Liver (tissue), 8 donors: ENCODE measurements at regions not wholly inside any gene's neighbourhood (a gene's known extent, or its start where the extent isn't known, plus 50 kb on each side); places are given as distances from the start of the nearest gene placed in this dataset.

ENCODE experiments used
- DNase-seq: peaks from one replicate; pipeline ENCODE4 v3.0.0-alpha.2; 2017; ENCODE audit warnings: low spot score
- H3K27ac ChIP-seq, 2 donors: one replicate each; pipeline ENCODE4 v1.7.0; 2013; ENCODE audit warnings: inconsistent platforms in 2 of 2, low read length in 2 of 2, control low read depth in 1 of 2, low read depth in 1 of 2, mild to moderate bottlenecking in 1 of 2
- H3K27me3 ChIP-seq, 4 donors: one replicate each; pipeline versions ENCODE4 v1.6.1 to v1.7.0; 2013; ENCODE audit warnings: low read length in 3 of 4, inconsistent platforms in 1 of 4, mild to moderate bottlenecking in 1 of 4, moderate library complexity in 1 of 4; ENCODE audit not compliant: control insufficient read depth in 4 of 4, insufficient read depth in 4 of 4
- H3K36me3 ChIP-seq, 4 donors: one replicate each; pipeline versions ENCODE4 v1.6.1 to v1.7.0; 2013; ENCODE audit warnings: low read length in 3 of 4, mild to moderate bottlenecking in 3 of 4, low read depth in 1 of 4, moderate library complexity in 1 of 4; ENCODE audit not compliant: control insufficient read depth in 4 of 4, insufficient read depth in 3 of 4
- H3K4me1 ChIP-seq, 4 donors: one replicate each; pipeline versions ENCODE4 v1.6.1 to v1.7.0; 2013; ENCODE audit warnings: low read length in 3 of 4, mild to moderate bottlenecking in 3 of 4, moderate library complexity in 1 of 4; ENCODE audit not compliant: control insufficient read depth in 4 of 4, insufficient read depth in 4 of 4
- H3K4me3 ChIP-seq, 3 donors: one replicate each; pipeline versions ENCODE4 v1.6.1 to v1.7.0; 2013; ENCODE audit warnings: low read length in 3 of 3, control low read depth in 1 of 3, low read depth in 1 of 3, mild to moderate bottlenecking in 1 of 3
- H3K9ac ChIP-seq, 2 donors: one replicate each; pipeline ENCODE4 v1.7.0; 2013; ENCODE audit warnings: low read length in 2 of 2, mild to moderate bottlenecking in 2 of 2, moderate library complexity in 2 of 2, control low read depth in 1 of 2, low read depth in 1 of 2
- H3K9me3 ChIP-seq, 4 donors: one replicate each; pipeline versions ENCODE4 v1.6.1 to v1.7.0; 2013; ENCODE audit warnings: low read length in 3 of 4; ENCODE audit not compliant: control insufficient read depth in 4 of 4
- ATF3 ChIP-seq: IDR thresholded peaks from 2 replicates; pipeline ENCODE4 v1.6.1; 2016; ENCODE audit warnings: antibody characterized with exemption
- CTCF ChIP-seq: fragments of 150-350 bp; IDR thresholded peaks from 2 replicates; pipeline ENCODE4 v1.5.1; 2017; ENCODE audit warnings: improper control_type of control experiment, low read depth, low read length; ENCODE audit not compliant: missing input control
- EGR1 ChIP-seq, 2 donors: IDR thresholded peaks; 2 replicates each; pipeline ENCODE4 v1.6.1; 2016 to 2018; ENCODE audit warnings: antibody characterized with exemption in 2 of 2, low read depth in 2 of 2
- FOXA1 ChIP-seq: IDR thresholded peaks from 2 replicates; pipeline ENCODE4 v1.6.1; 2016; ENCODE audit warnings: antibody characterized with exemption
- FOXA2 ChIP-seq: IDR thresholded peaks from 2 replicates; pipeline ENCODE4 v1.6.1; 2016; ENCODE audit warnings: antibody characterized with exemption
- GABPA ChIP-seq, 2 donors: IDR thresholded peaks in 1 of 2; conservative IDR thresholded peaks in 1 of 2; 2 replicates each; pipeline ENCODE4 v1.6.1; 2016; ENCODE audit warnings: antibody characterized with exemption in 2 of 2, mild to moderate bottlenecking in 1 of 2, moderate library complexity in 1 of 2
- HNF4A ChIP-seq, 2 donors: conservative IDR thresholded peaks; 2 replicates each; pipeline ENCODE4 v1.6.1; 2016; ENCODE audit warnings: antibody characterized with exemption in 2 of 2, mild to moderate bottlenecking in 2 of 2
- HNF4G ChIP-seq: IDR thresholded peaks from 2 replicates; pipeline ENCODE4 v1.6.1; 2016; ENCODE audit warnings: antibody characterized with exemption
- JUND ChIP-seq, 2 donors: IDR thresholded peaks; 2 replicates each; pipeline ENCODE4 v1.6.1; 2016; ENCODE audit warnings: antibody characterized with exemption in 2 of 2
- MAX ChIP-seq: IDR thresholded peaks from 2 replicates; pipeline ENCODE4 v1.6.1; 2016; ENCODE audit warnings: antibody characterized with exemption
- NR2F2 ChIP-seq: IDR thresholded peaks from 2 replicates; pipeline ENCODE4 v1.6.1; 2016; ENCODE audit warnings: antibody characterized with exemption
- REST ChIP-seq: IDR thresholded peaks from 2 replicates; pipeline ENCODE4 v1.6.1; 2016; ENCODE audit warnings: antibody characterized with exemption, mild to moderate bottlenecking
- RXRA ChIP-seq, 2 donors: IDR thresholded peaks; 2 replicates each; pipeline ENCODE4 v1.6.1; 2017 to 2018; ENCODE audit warnings: antibody characterized with exemption in 2 of 2, mild to moderate bottlenecking in 1 of 2
- SP1 ChIP-seq: IDR thresholded peaks from 2 replicates; pipeline ENCODE4 v1.6.1; 2018; ENCODE audit warnings: antibody characterized with exemption, mild to moderate bottlenecking
- TAF1 ChIP-seq: conservative IDR thresholded peaks from 2 replicates; pipeline ENCODE4 v1.6.1; 2016; ENCODE audit warnings: antibody characterized with exemption, mild to moderate bottlenecking
- YY1 ChIP-seq: IDR thresholded peaks from 2 replicates; pipeline ENCODE4 v1.6.1; 2016; ENCODE audit warnings: antibody characterized with exemption, mild to moderate bottlenecking
- ZBTB33 ChIP-seq: IDR thresholded peaks from 2 replicates; pipeline ENCODE4 v1.6.1; 2016; ENCODE audit warnings: antibody characterized with exemption
- WGBS: extraction: QIAGEN DNeasy Blood & Tissue Kit; methylation state at CpG from one replicate; pipeline ENCODE4 v1.1.7; 2013; 5-methylcytosine and 5-hydroxymethylcytosine counted together
- donor health status: healthy.
- donor health status: healthy.
- donor health status: healthy.
- donor health status: healthy.
- donor health status: healthy.

GRCh38 chr5:87645224-87645623 lies 232.5 kb upstream of the CCNH start:
- 72% methylated on average over 3 of the region's 3 CpGs for WGBS

More at GRCh38 chr5:87645224-87645623, 232.5 kb upstream of the CCNH start:
- Histone ChIP-seq H3K4me1 (no peaks in the 10 kb centered on the region), H3K4me3 (no peak overlapping the region), H3K36me3 (no peaks in the 10 kb centered on the region), H3K9me3 (no peaks in the 10 kb centered on the region), H3K27me3 (no peaks in the 10 kb centered on the region), H3K9ac (no peak overlapping the region), H3K27ac (no peak overlapping the region)
- DNase-seq = no peak
- TF ChIP-seq EGR1 (IDR thresholded peaks at IDR 0.05; ENCODE audit: low read depth in 2 of 2) (no peak), NR2F2 (no peak), SP1 (no peak), YY1 (no peak), JUND (IDR thresholded peaks at IDR 0.05) (no peak), RXRA (IDR thresholded peaks at IDR 0.05) (no peak), FOXA2 (no peak), FOXA1 (no peak), CTCF (no peak), HNF4A (conservative IDR thresholded peaks at IDR 0.05) (no peak), ZBTB33 (no peak), REST (no peak), HNF4G (no peak), TAF1 (no peak), GABPA (IDR thresholded peaks at IDR 0.05 in 1 of 2, conservative IDR thresholded peaks at IDR 0.05 in 1 of 2) (no peak), MAX (no peak), ATF3 (no peak)
